HCT116 (cell line): ENCODE measurements at regions not wholly inside any gene's neighbourhood (a gene's known extent, or its start where the extent isn't known, plus 50 kb on each side); places are given as distances from the start of the nearest gene placed in this dataset.

Experiments used
- ATAC-seq: fragments of 200-7000 bp; cut with Tn5 transposase; 2 replicates; pipeline ENCODE4 v1.9.1; 2020; ENCODE audit warnings: mild to moderate bottlenecking, moderate library complexity
- BruUV-seq: library from RNA; stranded (reverse); fragments of 400-500 nt; replicated peaks from 2 replicates; lab custom pipeline; 2021; lab: Mats Ljungman, UMichigan
- CTCF ChIA-PET: fragments of 300-600 bp; sonication (Branson Sonifier 250); formaldehyde crosslinking; loops from one replicate; lab custom pipeline; 2021; ENCODE audit warnings: antibody characterized with exemption; lab: Charles Lee
- POLR2A ChIA-PET: fragments of 300-600, 350-600 bp; sonication (Branson Sonifier 250); formaldehyde crosslinking; loops from one replicate; lab custom pipeline; 2021; ENCODE audit warnings: antibody characterized with exemption; lab: Charles Lee
- RAD21 ChIA-PET, 2 experiments: fragments of 300-600 bp; sonication (Branson Sonifier 250); formaldehyde crosslinking; loops; one replicate each; lab custom pipeline; 2023; ENCODE audit warnings: low total read pairs in 2 of 2; ENCODE audit not compliant: uncharacterized antibody in 2 of 2, unreplicated experiment in 2 of 2, low non-redundant PET in 1 of 2; lab: Charles Lee
- DNase-seq: peaks from one replicate; pipeline ENCODE4 v3.0.0-alpha.2; 2010; ENCODE audit warnings: low read depth, low spot score
- H2AFZ ChIP-seq: fragments of 200-600 bp; shearing (Covaris generic), sonication (generic); 2 replicates; pipeline ENCODE4 v1.6.1; 2017; ENCODE audit warnings: low read depth, mixed run types, mixed read lengths, antibody characterized with exemption, low read length; ENCODE audit not compliant: poor library complexity, severe bottlenecking
- H3K27ac ChIP-seq: 2 replicates; pipeline ENCODE4 v1.5.1; 2012; ENCODE audit warnings: low read depth, low read length
- H3K27me3 ChIP-seq: fragments of 200-600 bp; sonication (generic); 2 replicates; pipeline ENCODE4 v1.6.1; 2016; ENCODE audit warnings: mixed run types, low read length, mixed read lengths; ENCODE audit not compliant: insufficient read depth
- H3K36me3 ChIP-seq, 2 experiments: fragments of 200-500 bp in 1 of 2; fragments of 200-600 bp in 1 of 2; sonication (Bioruptor generic) in 1 of 2; sonication (generic) in 1 of 2; 2 replicates each; pipeline versions ENCODE4 v1.5.1 to v1.6.1; 2014 to 2016; ENCODE audit warnings: low read length in 2 of 2, inconsistent platforms in 1 of 2, mixed read lengths in 1 of 2, mixed run types in 1 of 2; ENCODE audit not compliant: insufficient read depth in 2 of 2, control insufficient read depth in 1 of 2
- H3K4me1 ChIP-seq, 2 experiments: fragments of 200-600 bp in 1 of 2; sonication (generic) in 1 of 2; 2 replicates each; pipeline versions ENCODE4 v1.5.1 to v1.6.1; 2012 to 2017; ENCODE audit warnings: low read length in 2 of 2, inconsistent platforms in 1 of 2, mild to moderate bottlenecking in 1 of 2, mixed read lengths in 1 of 2, mixed run types in 1 of 2, moderate library complexity in 1 of 2; ENCODE audit not compliant: insufficient read depth in 2 of 2, control insufficient read depth in 1 of 2
- H3K4me2 ChIP-seq: fragments of 200-600 bp; sonication (generic); 2 replicates; pipeline ENCODE4 v1.6.1; 2017; ENCODE audit warnings: mixed run types, low read length, mixed read lengths
- H3K4me3 ChIP-seq, 2 experiments: fragments of 200-600 bp in 1 of 2; sonication (generic) in 1 of 2; replicated peaks in 1 of 2; 2 replicates each; pipeline ENCODE4 v1.5.1; 2011 to 2016; ENCODE audit warnings: low read length in 2 of 2, control low read depth in 1 of 2, low read depth in 1 of 2, mild to moderate bottlenecking in 1 of 2, mixed read lengths in 1 of 2, mixed run types in 1 of 2
- H3K79me2 ChIP-seq: fragments of 200-600 bp; sonication (generic); 2 replicates; pipeline ENCODE4 v1.6.1; 2017; ENCODE audit warnings: mild to moderate bottlenecking, mixed run types, low read length, moderate library complexity, mixed read lengths; ENCODE audit not compliant: insufficient read depth
- H3K9ac ChIP-seq: fragments of 200-600 bp; sonication (generic); 2 replicates; pipeline ENCODE4 v1.6.1; 2016; ENCODE audit warnings: low read length, mixed read lengths
- H3K9me2 ChIP-seq: fragments of 200-600 bp; sonication (generic), shearing (Covaris generic); 2 replicates; pipeline ENCODE4 v1.6.1; 2017; ENCODE audit warnings: mixed run types, mild to moderate bottlenecking, moderate library complexity; ENCODE audit not compliant: insufficient read depth
- H3K9me3 ChIP-seq, 2 experiments: fragments of 200-500 bp in 1 of 2; fragments of 200-600 bp in 1 of 2; sonication (Bioruptor generic) in 1 of 2; sonication (generic) in 1 of 2; 2 replicates each; pipeline ENCODE4 v1.6.1; 2014 to 2017; ENCODE audit warnings: low read length in 2 of 2, mixed read lengths in 2 of 2, inconsistent platforms in 1 of 2, low read depth in 1 of 2, mild to moderate bottlenecking in 1 of 2, mixed run types in 1 of 2, moderate library complexity in 1 of 2; ENCODE audit not compliant: control insufficient read depth in 1 of 2, insufficient read depth in 1 of 2
- H4K20me1 ChIP-seq: fragments of 200-600 bp; sonication (generic), shearing (Covaris generic); 2 replicates; pipeline ENCODE4 v1.6.1; 2017; ENCODE audit warnings: mixed run types, mild to moderate bottlenecking, moderate library complexity; ENCODE audit not compliant: insufficient read depth
- CBX3 ChIP-seq: IDR thresholded peaks from 2 replicates; pipeline ENCODE4 v1.6.1; 2012; ENCODE audit warnings: low read depth
- EGR1 ChIP-seq: IDR thresholded peaks from 2 replicates; pipeline ENCODE4 v1.6.1; 2012; ENCODE audit warnings: low read depth
- ELF1 ChIP-seq: IDR thresholded peaks from 2 replicates; pipeline ENCODE4 v1.6.1; 2012; ENCODE audit warnings: low read depth, borderline replicate concordance
- EZH2 ChIP-seq: fragments of 200-600 bp; sonication (generic); IDR thresholded peaks from 2 replicates; pipeline ENCODE4 v1.6.1; 2017; ENCODE audit warnings: antibody characterized with exemption, mixed run types
- FOSL1 ChIP-seq: IDR thresholded peaks from 2 replicates; pipeline ENCODE4 v1.6.1; 2012; ENCODE audit warnings: low read depth
- POLR2AphosphoS5 ChIP-seq: IDR thresholded peaks from 2 replicates; pipeline ENCODE4 v1.6.1; 2011; ENCODE audit warnings: mild to moderate bottlenecking, low read depth, low read length, moderate library complexity
- RAD21 ChIP-seq: IDR thresholded peaks from 2 replicates; pipeline ENCODE4 v1.6.1; 2012; ENCODE audit warnings: low read depth, mild to moderate bottlenecking
- SIN3A ChIP-seq: IDR thresholded peaks from 2 replicates; pipeline ENCODE4 v1.6.1; 2012; ENCODE audit warnings: low read depth
- SRF ChIP-seq: IDR thresholded peaks from 2 replicates; pipeline ENCODE4 v1.6.1; 2012; ENCODE audit warnings: low read depth
- TCF7L2 ChIP-seq: IDR thresholded peaks from 2 replicates; pipeline ENCODE4 v1.7.0; 2011; ENCODE audit warnings: borderline replicate concordance, inconsistent platforms; ENCODE audit not compliant: insufficient read depth, insufficient read length; ENCODE audit errors: extremely low read depth
- YY1 ChIP-seq: IDR thresholded peaks from 2 replicates; pipeline ENCODE4 v1.6.1; 2011; ENCODE audit warnings: low read length, low read depth, moderate library complexity, mild to moderate bottlenecking; ENCODE audit not compliant: insufficient replicate concordance; ENCODE audit errors: extremely low read depth
- ZFX ChIP-seq: fragments of 450-650 bp; IDR thresholded peaks from 2 replicates; pipeline ENCODE4 v1.6.1; 2017
- intact Hi-C: fragments of 100-400 bp; cut with micrococcal nuclease; formaldehyde crosslinking; loops from 2 replicates; pipeline ENCODE4 v1.10.0; 2022
- TF ChIP-seq, protein P1 (sequence below): IDR thresholded peaks from 2 replicates; pipeline ENCODE4 v1.6.1; 2012
- TF ChIP-seq, protein P2 (sequence below): IDR thresholded peaks from 2 replicates; pipeline ENCODE4 v1.6.1; 2011; ENCODE audit warnings: mild to moderate bottlenecking, low read length, moderate library complexity; ENCODE audit not compliant: insufficient replicate concordance; ENCODE audit errors: extremely low read depth
- TF ChIP-seq, protein P3 (sequence below): IDR thresholded peaks from 2 replicates; pipeline ENCODE4 v1.6.1; 2012

DNA sequence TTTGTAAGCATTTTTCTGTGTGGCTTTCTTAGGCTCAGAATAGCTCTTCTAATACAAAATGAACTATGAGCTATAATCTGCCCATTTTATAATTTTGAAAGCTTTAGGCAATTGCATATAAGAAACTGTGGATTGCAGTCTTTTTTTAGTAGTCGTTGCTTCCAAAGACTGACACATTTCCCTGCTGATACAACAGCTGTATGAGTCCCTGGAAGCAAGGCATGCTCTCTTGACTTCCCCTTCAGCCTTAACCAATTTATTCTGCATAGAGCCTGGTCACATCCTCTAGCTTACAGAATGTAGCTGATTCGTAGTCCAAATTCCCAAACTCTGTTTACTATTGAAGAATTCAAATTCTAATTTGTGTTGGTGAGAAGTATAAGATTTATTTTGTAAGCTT is 155.3 kb upstream of the EYA4 start:
- TF ChIP-seq RAD21, result no peak
- no peak for TF ChIP-seq YY1
- no peak for TF ChIP-seq CBX3
- TF ChIP-seq FOSL1, result no peak
- no peak for TF ChIP-seq SRF
- TF ChIP-seq, protein P1, sequence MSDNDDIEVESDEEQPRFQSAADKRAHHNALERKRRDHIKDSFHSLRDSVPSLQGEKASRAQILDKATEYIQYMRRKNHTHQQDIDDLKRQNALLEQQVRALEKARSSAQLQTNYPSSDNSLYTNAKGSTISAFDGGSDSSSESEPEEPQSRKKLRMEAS, result no peak
- TF ChIP-seq, protein P2, sequence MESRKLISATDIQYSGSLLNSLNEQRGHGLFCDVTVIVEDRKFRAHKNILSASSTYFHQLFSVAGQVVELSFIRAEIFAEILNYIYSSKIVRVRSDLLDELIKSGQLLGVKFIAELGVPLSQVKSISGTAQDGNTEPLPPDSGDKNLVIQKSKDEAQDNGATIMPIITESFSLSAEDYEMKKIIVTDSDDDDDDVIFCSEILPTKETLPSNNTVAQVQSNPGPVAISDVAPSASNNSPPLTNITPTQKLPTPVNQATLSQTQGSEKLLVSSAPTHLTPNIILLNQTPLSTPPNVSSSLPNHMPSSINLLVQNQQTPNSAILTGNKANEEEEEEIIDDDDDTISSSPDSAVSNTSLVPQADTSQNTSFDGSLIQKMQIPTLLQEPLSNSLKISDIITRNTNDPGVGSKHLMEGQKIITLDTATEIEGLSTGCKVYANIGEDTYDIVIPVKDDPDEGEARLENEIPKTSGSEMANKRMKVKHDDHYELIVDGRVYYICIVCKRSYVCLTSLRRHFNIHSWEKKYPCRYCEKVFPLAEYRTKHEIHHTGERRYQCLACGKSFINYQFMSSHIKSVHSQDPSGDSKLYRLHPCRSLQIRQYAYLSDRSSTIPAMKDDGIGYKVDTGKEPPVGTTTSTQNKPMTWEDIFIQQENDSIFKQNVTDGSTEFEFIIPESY, result no peak
- TF ChIP-seq ELF1, result no peak
- TF ChIP-seq TCF7L2, result no peak
- TF ChIP-seq ZFX, result no peak
- TF ChIP-seq POLR2AphosphoS5, result no peak
- no peak for TF ChIP-seq SIN3A
- no peak for TF ChIP-seq EGR1
- TF ChIP-seq, protein P3, sequence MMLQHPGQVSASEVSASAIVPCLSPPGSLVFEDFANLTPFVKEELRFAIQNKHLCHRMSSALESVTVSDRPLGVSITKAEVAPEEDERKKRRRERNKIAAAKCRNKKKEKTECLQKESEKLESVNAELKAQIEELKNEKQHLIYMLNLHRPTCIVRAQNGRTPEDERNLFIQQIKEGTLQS, result no peak
- no peak for TF ChIP-seq EZH2
- DNase-seq, result no peak
- RAD21 ChIA-PET, result no interaction called here
- Histone ChIP-seq H3K27ac (no peak overlapping the region), H3K36me3 (no peaks in the 10 kb centered on the region), H3K27me3 (no peaks in the 10 kb centered on the region), H2AFZ (no peak overlapping the region), H3K4me2 (no peak overlapping the region), H3K79me2 (no peaks in the 10 kb centered on the region), H3K4me1 (no peaks in the 10 kb centered on the region), H3K9me3 (no peaks in the 10 kb centered on the region), H4K20me1 (no peaks in the 10 kb centered on the region), H3K9ac (no peak overlapping the region), H3K9me2 (no peaks in the 10 kb centered on the region), H3K4me3 (no peak overlapping the region)
- intact Hi-C loops, result no loop called here
- CTCF ChIA-PET, result no interaction called here
- POLR2A ChIA-PET, result interaction anchor here (1.1 to 1.3 kb wide), 2 partner anchors 14 to 16 kb away, joined by 3 read pairs; no protein-coding TSS in a partner anchor
- ATAC-seq, result no peak
- no TSS peak for BruUV-seq
